ENCODE measurements at regions not wholly inside any gene's neighbourhood (a gene's known extent, or its start where the extent isn't known, plus 50 kb on each side); places are given as distances from the start of the nearest gene placed in this dataset.
"Not testable (repeated sequence)": the region's sequence is repeated elsewhere in the genome, so short reads cannot be mapped to it uniquely, and the experiment has no call there.

DNA sequence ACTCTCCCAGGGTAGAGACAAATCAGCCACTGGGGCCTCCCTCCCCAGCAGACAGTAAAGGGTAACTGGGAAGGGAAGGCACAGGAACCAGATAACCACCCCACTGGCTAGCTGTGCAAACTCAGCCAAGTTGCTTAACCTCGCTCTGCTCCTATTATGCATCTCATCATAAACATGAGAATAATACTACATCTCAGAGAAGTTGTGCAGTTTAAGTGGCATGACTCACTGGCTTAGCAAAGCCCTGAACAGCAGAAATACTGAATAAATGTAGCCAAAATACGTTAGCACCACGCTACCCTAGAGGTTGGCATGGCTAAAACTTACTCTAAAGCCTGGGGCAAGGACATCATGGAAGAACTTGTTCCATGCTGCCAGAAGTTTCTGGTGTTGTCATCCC is 128.1 kb upstream of the ANK3 start:
- no peak for DNase-seq (ENCODE audit: low read depth in 3 of 3)

DNA sequence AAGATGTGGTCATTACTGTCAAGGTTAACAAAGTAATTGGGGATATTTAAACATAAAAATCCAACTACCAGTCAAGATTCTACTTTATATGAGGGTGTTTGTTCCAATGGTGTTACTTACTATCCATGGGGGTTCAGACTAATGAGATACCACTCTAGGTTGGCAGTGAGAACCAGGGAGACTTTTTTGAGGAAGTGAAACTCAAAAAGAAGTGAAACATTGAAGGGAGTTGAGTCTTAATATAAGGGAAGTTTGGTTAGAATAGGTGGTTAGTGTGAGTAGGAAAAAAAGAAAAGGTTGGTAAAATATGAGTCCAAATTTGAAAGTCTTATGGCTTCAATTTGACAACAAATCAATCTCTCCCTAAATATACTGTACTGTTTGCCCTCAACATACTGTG is 123.6 kb upstream of the ANK3 start:
- no peak for DNase-seq (ENCODE audit: low read depth in 3 of 3)

DNA sequence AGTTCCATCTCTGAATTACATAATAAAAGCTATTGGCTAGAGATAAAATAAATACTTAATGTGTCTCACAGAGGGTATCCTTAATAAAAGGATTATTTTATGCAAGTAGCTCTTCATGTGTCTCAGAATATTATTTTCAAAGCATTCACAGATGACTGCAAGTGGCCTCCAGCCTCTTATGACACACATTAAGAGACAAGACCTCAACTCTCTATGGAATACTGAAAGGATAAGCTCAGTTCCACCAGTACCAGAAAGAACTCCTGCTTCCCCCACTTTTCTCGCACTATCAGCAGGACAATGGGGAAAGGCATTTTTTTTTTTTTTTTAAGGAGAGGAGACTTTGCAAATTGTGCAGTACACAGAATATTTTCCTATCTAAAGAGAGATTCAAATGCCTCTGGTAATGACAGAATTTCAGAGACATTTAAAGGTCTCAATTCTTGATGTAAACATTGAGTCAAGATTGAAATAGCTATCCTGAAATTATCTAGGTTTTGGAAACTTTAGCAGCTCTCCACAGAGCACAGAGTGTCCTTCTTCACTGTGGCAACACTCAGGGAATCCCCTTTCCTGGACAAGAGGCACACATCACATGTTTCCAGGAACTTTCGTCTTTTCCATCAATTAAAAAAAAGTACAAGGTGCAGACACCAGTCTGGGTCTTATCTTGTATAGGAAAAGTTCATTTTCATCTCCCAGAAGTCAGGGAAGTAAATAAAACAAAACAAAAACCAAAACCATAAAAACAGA is 122.0 kb upstream of the ANK3 start:
- no peak for DNase-seq (ENCODE audit: low read depth in 3 of 3)

DNA sequence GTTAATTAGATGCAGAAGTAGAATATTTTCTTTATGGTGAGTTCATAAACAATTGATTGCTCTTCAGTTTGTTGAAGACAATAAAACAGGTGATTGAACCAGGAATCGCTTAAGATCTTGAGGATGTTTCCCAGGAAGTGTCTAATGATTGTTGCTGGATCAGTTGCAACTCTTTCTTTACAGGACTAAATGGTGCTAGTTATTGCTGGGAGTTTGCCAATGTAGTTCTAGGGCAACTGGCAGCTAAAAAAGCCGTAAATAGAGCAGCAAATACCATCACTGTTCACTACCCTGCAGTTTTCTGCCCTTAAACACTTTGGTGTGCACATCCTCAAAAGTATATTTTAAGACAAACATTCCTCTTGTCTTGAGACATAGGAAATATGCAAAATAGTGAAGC is 119.2 kb upstream of the ANK3 start:
- DNase-seq (ENCODE audit: low read depth in 3 of 3): no peak

DNA sequence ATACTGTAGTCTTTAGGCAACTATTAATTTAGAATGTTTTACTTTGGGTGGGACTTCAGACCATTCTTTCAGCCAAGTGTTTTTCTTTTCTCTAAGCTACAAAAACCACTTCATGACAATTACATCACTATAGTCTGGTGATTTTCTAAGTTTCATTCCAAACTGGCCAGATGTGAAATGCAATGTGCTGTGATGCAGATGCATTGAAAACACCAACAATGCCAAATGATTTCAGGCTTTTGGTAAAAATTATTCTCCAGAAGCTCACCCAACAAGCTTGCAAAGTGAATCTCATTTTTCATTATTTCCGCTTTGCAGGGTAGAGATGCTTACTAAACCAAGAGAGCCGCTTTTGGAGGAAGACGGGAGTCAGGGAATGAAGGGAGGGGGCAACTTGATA is 118.4 kb upstream of the ANK3 start:
- no peak for DNase-seq (ENCODE audit: low read depth in 3 of 3)

DNA sequence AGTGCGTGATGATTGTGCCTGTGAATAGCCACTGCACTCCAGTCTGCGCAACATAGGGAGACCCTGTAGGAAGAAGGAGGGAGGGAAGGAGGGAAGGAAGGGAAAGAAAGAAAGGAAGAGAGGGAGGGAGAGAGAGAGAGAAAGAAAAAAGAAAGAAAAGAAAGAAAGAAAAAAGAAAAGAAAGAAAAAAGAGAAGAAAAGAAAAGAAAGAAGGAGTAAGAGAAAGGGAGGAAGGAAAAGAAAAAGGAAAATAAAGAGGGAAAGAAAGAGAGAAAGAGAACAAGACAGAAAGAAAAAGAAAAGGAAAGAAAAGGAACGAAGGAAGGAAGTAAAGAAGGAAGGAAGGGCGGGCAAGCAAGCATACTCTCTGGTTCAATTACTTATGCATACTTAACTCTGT is 112.9 kb upstream of the ANK3 start:
- no peak for DNase-seq (ENCODE audit: low read depth in 3 of 3)

DNA sequence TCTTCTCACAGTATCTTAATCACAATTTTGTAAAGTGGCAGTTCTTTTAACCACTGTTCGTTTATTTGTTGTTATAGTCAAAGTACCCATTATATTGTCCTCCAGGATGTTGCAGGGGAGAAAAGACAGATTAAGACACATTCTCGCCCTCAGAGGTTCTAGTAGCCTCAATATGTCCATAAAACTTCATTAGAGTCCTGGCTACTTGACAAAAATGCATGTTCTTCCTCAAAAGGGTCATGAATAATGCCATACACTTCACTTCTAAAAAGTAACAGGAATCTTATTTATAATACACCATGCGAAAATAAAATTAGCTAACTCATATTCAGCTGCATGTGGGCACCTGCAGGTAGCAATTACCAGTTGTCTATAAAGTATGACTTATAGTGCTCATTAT is 109.3 kb upstream of the ANK3 start:
- DNase-seq (ENCODE audit: low read depth in 3 of 3): no peak

DNA sequence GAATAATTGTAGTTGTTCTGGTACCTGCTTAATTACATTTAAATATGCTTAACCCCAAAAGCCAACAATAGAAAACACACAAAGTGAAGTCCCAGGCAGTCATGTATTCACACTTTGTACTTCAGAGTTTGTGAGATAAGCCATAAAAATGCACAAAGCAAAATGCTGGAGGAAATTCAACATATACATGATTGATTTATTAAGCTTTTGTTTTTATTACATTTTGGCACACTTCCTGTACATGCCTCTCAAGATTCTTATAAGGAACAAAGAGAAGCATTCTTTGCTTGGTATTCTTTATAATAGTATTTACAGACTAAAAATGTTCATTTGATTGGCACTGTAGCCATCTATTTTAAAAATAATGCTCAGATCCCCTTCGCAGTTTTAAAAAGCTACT is 107.7 kb upstream of the ANK3 start:
- no peak for DNase-seq (ENCODE audit: low read depth in 3 of 3)

DNA sequence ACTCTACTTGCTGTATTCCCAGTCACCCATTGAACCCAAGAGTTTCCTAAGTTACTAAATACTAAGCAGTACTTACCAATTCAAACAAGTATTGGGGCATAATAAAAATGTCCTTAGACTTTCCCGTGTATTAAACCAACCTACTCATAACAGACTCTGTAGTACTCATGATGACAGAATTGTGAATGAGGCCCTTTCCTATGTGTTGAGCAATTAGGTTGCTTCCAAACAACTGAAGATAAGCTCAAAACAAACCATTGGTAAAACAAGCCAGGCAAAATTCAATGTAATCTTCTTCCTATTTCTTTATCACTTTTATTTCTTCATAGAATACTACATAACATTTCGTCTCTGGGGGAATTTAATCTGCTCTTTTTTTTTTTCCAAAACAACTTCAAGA is 106.5 kb upstream of the ANK3 start:
- DNase-seq (ENCODE audit: low read depth in 3 of 3): no peak

DNA sequence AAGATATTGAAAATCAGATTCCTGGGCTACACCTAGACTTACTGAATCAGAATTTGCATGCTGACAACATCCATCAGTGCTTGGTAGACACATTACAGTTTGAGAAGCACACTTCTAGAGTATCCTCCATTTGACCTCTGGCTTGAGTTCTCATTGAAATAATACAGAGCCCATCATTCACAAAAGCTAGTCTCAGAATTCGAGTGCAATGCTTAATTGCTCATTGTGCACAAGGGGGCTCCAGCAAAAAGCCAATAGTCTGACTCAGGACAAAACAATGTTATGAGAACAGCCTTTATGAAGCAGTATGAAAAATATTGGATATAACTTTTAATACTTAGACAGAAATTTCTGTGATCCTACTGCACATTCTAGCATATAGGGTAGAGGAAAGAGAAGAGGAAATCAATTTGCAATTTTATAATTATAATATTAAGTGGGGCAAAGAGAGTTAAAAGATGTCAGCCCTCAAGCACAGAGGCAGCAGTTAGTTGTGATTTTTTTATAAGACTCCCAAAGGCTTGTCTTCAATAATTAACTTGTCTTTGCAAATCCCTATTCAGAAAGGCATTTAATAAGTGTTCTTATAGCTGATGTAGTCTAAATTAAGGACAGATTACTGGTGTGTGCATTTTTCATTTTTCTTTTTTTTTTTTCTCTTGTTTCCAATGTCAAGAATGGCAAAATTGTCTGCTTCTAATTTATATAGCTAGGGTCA is 105.8 kb upstream of the ANK3 start:
- no peak for DNase-seq (ENCODE audit: low read depth in 3 of 3)

DNA sequence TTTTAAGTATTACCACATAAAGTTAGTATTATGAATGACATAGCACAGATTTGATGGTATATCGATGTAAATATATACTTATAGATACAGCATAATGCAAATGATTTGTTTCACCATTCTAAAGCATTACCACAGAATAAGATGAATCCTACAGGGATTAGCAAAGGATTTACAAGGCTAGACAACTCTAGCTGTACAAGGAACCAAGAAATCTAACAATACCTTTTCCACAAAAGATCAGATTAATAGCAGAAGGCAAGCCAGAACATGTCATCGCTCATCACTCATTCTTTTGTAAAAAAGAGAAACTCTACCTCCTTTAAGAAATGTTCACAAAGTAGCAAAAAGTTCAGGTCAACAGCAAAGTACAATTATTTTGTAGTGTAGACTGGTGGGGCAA is 105.1 kb upstream of the ANK3 start:
- DNase-seq (ENCODE audit: low read depth in 3 of 3): no peak

DNA sequence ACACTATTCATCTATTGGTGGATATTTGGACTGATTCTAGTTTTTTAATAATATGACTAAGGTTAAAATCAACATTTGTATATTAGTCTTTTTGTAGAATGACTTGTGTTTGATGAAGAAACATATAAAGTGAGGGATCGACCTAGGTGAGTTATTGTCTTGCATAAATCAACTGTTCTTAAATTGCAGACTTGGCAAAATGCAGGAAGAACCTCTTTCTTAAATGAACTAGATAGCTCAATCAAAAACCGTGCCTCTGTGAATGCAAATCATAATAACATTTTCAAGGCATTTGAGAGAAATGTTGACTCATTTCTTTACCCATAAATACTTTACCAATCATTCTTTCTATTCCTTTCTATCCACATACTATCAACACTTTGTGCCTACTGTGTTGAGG is 101.5 kb upstream of the ANK3 start:
- no peak for DNase-seq (ENCODE audit: low read depth in 3 of 3)

DNA sequence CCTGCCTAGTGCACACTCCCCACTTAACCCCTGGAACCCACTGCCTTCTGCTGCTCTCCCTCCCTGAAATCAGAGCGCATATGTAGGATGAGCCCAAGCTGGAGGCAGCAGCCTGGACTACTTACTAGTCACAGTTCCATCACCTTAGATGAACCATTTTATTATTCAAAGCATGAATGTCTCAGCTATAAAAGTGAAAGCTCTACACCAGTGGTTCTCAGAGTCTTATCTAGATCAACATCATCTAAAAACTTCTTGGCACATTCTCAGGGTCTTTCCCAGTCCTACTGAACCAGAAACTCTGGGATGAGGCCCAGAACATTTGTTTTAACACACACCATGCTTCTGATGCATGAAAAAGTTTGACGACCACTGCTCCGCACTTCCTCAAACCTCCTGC is 100.3 kb upstream of the ANK3 start:
- DNase-seq (ENCODE audit: low read depth in 3 of 3): no peak

DNA sequence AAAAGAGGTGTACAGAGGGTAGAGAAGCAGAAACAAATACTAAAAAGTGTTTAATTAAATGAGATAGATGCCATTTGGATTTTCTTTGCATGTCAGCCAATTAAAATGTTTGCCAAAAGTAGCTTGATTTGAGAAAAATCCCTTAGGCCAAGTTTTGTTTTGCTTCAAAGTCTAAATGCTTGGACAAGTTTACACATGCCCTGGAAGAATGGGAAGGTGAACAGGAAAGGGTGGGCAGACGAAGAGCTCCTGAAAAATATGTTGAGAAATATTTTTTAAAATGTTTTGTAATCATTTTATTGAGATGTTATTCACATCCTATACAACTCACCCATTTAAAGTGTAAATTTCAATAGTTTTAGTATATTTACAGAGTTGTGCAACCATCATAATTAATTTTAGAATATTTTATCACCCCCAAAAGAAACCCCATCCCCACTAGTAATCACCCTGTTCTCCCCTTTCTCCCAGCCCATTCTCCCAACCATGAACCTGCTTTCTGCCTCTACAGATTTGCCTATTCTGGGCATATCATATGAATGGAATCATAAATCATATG is 98.5 kb upstream of the ANK3 start:
- no peak for DNase-seq (ENCODE audit: low read depth in 3 of 3)

DNA sequence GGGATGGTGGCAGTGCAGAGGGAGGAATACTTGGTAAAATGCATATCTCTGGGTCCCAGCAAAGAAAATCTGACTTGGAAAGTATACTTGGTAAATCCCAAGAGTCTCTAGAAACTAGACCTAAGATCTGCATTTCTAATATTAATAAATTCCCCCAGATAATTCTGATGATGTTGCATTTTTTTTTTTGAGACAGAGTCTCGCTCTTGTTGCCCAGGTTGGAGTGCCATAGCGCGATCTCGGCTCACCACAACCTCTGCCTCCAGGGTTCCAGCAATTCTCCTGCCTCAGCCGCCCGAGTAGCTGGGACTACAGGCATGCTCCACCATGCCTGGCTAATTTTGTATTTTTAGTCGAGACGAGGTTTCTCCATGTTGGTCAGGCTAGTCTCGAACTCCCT is 97.9 kb upstream of the ANK3 start:
- DNase-seq (ENCODE audit: low read depth in 3 of 3): no peak

DNA sequence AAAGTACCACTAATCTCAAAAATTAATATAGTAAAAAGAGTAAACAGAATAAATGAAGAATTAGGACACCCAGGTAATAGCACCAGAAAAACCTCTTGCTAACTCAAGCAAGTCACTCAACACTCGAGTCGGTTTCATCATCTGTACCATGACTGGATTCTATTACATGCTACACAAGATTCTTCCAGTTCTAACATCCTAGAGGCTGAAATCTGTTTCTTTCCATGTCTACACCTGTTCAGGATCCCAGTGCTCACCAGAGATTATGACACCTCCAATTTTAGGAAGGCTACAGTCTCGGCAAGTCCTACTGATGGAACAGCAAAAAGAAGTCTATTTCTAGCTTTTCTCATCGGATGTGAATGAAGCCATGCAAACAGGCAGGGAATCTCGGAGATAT is 95.3 kb upstream of the ANK3 start:
- DNase-seq (ENCODE audit: low read depth in 3 of 3): no peak

DNA sequence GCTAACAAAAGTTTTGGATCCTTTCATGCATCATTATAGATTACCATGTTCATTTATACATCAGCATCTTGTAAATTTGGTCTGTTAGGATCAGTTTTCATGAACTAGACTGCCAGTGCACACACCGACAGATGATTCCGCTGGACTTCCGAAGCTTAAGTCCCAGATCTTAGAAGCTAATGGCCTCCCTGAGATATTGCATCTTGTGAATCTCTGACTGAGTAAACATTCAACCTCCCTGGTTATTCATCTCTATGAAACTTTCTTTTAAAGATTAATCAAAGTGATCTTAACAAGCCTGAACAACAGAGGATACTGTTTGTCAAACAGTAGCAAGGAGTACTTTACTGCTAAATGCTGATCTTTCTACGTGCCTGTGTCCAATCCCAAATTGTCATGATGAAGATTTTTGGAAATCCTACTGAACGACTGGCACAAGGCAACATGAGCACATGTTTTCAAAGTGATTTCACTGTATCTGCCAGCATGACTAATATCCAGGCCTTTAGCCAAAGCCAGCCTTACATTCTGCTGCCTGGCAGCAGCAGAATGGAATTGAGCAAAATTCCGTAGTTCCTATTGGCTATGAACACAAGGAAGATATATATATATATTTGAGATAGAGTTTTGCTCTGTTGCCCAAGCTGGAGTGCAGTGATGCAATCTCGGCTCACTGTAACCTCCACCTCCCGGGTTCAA is 91.3 kb upstream of the ANK3 start:
- no peak for DNase-seq (ENCODE audit: low read depth in 3 of 3)

DNA sequence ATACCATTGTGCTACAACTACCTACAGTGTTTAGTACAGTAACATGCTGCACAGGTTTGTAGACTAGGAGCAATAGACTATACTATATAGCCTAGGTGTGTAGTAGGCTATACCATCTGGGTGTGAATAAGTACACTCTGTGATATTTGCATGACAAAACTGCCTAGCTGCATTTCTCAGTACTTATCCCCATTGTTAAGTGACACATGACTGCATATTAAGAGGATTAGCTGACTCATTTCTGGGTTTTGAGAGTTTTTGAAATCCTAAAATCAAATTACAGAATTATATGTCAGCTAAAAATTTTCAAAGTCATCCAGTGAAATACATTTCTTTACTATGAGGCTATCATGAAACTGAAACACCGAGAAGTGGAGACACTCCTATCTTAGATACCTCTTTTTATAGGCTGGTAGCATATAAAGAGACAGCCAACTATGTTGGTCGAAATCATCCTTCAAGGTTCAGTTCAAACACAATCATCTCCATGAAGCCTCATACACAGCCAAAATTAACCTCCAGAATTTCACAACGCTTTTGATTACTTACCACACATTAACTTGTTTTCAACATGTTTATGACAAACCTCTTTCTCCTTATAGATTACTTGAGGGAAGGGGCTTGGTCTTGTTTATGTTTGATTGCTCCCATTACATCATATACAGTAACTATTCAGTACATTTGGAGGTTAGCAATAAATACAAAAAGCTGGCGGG is 89.8 kb upstream of the ANK3 start:
- DNase-seq (ENCODE audit: low read depth in 3 of 3): no peak

DNA sequence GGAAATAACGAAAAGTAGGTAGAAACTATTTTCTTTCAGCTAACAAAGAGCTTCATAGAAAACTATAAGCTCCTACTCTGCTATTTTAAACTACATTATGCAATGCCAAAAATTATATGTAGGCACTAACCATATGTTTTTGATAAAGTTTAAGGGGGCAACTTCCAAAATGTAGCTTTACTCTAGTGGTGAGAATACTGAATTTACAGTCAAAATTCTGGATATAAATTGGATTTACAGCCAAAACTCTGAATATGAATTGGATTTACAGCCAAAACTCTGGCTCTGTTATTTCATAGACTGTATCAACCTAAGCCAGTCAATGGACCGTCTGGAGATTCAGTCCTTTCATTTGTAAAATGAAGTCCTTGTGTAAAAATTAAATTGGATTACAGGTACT is 86.8 kb upstream of the ANK3 start:
- no peak for DNase-seq (ENCODE audit: low read depth in 3 of 3)

DNA sequence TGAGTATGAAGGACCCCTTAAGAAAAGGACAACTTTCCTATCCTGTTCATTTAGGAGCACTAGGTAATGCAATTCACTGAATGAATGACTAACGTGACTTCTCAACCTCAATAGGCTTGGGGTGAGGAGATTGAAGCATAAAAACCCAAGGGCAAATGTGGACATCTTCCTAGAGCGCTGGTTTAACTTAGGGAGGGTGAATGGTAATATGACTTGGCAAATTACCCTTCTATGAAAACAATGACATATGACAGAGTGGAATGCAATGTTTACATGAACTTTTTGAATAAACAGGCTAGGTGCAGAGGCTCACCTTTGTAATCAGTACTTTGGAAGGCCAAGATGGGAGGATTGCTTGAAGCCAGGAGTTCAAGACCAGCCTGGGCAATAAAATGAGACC is 83.9 kb upstream of the ANK3 start:
- DNase-seq (ENCODE audit: low read depth in 3 of 3): no peak

DNA sequence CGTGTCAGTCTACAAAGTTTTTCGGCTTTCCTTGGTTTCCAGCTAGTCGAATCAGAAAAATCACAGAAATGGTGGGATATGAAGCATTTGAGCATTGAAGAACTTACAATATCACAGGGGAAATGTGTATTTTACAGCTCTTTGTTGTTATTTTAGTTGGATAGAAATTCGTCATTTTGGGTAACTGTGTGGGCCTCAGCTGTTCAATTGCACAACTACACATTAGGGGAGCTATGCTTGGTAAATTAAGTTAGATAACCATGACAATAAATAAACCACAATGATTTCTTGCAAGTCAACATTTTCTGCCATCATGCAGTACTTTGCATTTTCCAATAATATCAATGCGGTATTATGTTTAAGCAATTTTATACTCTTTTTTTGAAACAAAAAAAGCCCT is 80.4 kb upstream of the ANK3 start:
- DNase-seq (ENCODE audit: low read depth in 3 of 3): no peak

DNA sequence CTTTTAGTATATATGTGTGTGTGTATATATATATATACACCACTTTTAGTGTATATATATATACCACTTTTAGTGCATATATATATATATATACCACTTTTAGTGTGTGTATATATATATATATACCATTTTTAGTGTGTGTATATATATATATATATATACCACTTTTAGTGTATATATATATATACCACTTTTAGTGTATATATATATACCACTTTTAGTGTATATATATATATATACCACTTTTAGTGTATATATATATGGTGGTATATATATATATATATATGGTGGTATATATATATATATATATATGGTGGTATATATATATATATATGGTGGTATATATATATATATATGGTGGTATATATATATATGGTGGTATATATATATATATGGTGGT is 79.5 kb upstream of the ANK3 start:
- not testable (repeated sequence) for DNase-seq (ENCODE audit: low read depth in 3 of 3)
